Neutrophil (primary cell): ENCODE measurements at regions not wholly inside any gene's neighbourhood (a gene's known extent, or its start where the extent isn't known, plus 50 kb on each side); places are given as distances from the start of the nearest gene placed in this dataset.

Experiments
- H3K27ac ChIP-seq: fragments of 200-600 bp; sonication (generic); 2 replicates; pipeline ENCODE4 v1.5.1; 2016; ENCODE audit warnings: mild to moderate bottlenecking, moderate library complexity
- H3K27me3 ChIP-seq: fragments of 200-600 bp; sonication (generic); 2 replicates; pipeline ENCODE4 v1.6.0; 2016; ENCODE audit warnings: mild to moderate bottlenecking
- H3K36me3 ChIP-seq: fragments of 200-600 bp; sonication (generic); 2 replicates; pipeline ENCODE4 v1.5.1; 2017
- H3K4me1 ChIP-seq, 2 experiments: fragments of 200-600 bp in 1 of 2; sonication (generic) in 1 of 2; 1 replicate in 1 of 2; 2 replicates in 1 of 2; pipeline versions ENCODE4 v1.5.1 to v1.6.1; 2013 to 2016; ENCODE audit warnings: low read depth in 1 of 2, low read length in 1 of 2, mild to moderate bottlenecking in 1 of 2, moderate library complexity in 1 of 2; ENCODE audit not compliant: control insufficient read depth in 1 of 2, insufficient read depth in 1 of 2
- H3K4me3 ChIP-seq, 2 experiments: fragments of 200-600 bp in 1 of 2; sonication (generic) in 1 of 2; 1 replicate in 1 of 2; 2 replicates in 1 of 2; pipeline ENCODE4 v1.5.1; 2013 to 2016; ENCODE audit warnings: low read depth in 1 of 2, low read length in 1 of 2, mild to moderate bottlenecking in 1 of 2, moderate library complexity in 1 of 2
- H3K9me3 ChIP-seq: fragments of 200-600 bp; sonication (generic); 2 replicates; pipeline ENCODE4 v1.5.1; 2016
- TF ChIP-seq, protein P1 (sequence below): fragments of 200-600 bp; sonication (generic); IDR thresholded peaks from 2 replicates; pipeline ENCODE4 v1.5.1; 2016; ENCODE audit warnings: antibody characterized with exemption

DNA sequence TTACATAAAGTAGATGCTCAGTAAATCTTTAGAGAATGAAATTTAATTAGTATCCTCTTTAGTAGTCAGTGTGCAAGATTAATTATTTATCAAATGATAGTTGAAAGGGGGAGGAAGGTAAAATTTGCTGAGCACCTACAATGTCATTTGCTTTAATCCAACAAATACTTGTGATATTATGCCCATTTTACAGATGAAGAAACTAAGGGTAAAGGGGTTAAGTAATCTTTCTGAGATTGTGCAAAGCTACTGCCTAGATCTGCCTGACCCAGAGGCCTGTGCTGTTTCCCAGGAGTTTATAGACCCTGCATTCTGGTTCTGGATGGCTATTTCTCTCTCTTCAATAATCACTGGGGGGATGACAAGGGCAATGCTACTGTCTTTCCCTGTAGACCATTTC is 58.3 kb upstream of the BACH2 start:
- H3K9me3 ChIP-seq = no peaks in the 10 kb centered on the region
- H3K36me3 ChIP-seq = no peaks in the 10 kb centered on the region
- peaks cover 24 to 26% of the 10 kb centered on the region in 2 experiments for H3K4me1 ChIP-seq
- H3K27ac ChIP-seq = no peak overlapping the region
- TF ChIP-seq, protein P1, sequence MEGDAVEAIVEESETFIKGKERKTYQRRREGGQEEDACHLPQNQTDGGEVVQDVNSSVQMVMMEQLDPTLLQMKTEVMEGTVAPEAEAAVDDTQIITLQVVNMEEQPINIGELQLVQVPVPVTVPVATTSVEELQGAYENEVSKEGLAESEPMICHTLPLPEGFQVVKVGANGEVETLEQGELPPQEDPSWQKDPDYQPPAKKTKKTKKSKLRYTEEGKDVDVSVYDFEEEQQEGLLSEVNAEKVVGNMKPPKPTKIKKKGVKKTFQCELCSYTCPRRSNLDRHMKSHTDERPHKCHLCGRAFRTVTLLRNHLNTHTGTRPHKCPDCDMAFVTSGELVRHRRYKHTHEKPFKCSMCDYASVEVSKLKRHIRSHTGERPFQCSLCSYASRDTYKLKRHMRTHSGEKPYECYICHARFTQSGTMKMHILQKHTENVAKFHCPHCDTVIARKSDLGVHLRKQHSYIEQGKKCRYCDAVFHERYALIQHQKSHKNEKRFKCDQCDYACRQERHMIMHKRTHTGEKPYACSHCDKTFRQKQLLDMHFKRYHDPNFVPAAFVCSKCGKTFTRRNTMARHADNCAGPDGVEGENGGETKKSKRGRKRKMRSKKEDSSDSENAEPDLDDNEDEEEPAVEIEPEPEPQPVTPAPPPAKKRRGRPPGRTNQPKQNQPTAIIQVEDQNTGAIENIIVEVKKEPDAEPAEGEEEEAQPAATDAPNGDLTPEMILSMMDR = no peak
- no peak overlapping the region for H3K4me3 ChIP-seq
- no peaks in the 10 kb centered on the region for H3K27me3 ChIP-seq

DNA sequence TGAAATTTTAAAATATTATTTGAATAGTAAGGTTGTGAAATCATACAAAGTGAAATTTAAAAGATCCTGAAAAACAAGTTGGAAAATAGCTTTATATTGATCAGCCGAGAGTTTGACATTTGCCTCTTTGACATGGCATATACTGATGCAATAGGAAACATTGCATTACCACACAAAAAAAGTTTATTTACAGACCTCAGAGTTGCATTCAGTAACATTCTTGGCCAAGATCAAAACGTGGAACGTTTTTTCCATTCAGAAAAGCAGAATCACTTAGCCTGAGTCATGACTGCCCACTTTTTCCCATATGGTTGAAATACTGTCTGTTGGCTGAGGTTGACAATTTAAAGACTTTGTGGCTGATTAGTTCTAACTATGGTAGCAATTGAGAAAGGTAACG is 55.1 kb upstream of the BACH2 start:
- Histone ChIP-seq H3K36me3 (no peaks in the 10 kb centered on the region), H3K4me3 (no peak overlapping the region), H3K4me1 (peaks cover 24 to 28% of the 10 kb centered on the region in 2 experiments), H3K27me3 (peaks cover 3% of the 10 kb centered on the region), H3K9me3 (no peaks in the 10 kb centered on the region), H3K27ac (peak overlapping the region; percentile 88)
- TF ChIP-seq, protein P1 = no peak

DNA sequence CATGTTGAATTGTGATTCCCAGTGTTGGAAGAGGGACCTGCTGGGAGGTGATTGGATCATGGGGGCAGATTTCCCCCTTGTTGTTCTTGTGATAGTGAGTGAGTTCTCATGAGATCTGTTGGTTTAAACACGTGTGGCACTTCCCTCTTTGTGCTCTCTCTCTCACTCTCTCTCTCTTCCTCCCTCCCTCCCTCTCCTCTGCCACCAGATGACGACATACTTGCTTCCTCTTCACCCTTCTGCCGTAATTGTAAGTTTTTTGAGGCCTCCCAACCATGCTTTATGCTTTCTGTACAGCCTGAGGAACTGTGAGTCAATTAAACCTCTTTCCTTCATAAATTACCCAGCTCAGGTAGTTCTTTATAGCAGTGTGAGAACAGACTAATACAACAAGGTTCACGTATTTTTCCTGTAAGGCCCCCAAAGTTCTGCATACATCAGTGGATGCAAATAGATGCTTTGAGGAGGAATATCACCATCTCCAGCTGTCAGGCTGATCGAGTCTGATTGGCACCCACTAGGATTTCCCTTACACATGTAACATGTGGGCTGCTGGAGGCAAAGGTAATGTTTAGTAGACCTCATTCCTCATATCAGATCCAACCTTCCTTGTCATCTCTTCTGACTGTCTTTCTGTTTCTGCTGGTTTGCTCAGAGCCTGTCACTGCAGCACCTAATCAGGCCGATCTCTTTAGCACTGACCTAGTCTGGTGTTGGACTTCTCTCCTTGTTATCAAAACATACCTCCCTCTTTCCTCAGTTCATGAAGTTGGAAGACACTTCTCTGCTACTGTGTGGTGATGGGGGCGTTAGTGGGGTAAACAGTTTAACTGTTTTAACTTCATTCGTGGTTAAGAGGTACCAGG is 54.3 kb upstream of the BACH2 start:
- H3K36me3 ChIP-seq = no peaks in the 10 kb centered on the region
- peaks cover 8% of the 10 kb centered on the region for H3K27me3 ChIP-seq
- TF ChIP-seq, protein P1 = no peak
- H3K4me3 ChIP-seq = peak overlapping the region; percentile 2 to 20
- no peaks in the 10 kb centered on the region for H3K9me3 ChIP-seq
- peaks cover 24 to 28% of the 10 kb centered on the region in 2 experiments for H3K4me1 ChIP-seq
- peak overlapping the region; percentile 88 for H3K27ac ChIP-seq

DNA sequence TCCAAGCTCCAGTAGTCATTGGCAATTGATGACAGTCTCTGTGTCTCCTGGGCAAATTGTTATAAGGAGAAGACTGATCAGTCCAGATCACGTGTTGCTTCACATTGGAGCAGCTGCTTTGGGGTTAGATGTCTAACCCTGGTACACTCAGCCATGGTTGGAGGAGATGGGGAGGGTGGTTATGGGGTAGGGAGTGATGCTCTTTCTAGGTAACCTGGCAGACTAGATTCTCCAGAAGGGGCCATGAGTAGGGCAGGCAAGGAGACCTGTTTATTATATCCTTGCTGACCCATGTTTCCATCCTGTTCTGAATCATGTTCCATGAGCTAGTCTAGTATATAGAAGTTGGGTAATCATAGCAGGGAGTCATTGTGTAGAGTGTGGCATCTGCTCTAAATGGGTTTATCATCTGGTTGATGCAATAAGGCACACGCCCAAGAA is 50.8 kb upstream of the BACH2 start:
- Histone ChIP-seq H3K4me3 (no peak overlapping the region), H3K4me1 (peaks cover 24 to 26% of the 10 kb centered on the region in 2 experiments), H3K27me3 (peaks cover 23% of the 10 kb centered on the region), H3K9me3 (no peaks in the 10 kb centered on the region), H3K27ac (no peak overlapping the region), H3K36me3 (no peaks in the 10 kb centered on the region)
- TF ChIP-seq, protein P1 = no peak

DNA sequence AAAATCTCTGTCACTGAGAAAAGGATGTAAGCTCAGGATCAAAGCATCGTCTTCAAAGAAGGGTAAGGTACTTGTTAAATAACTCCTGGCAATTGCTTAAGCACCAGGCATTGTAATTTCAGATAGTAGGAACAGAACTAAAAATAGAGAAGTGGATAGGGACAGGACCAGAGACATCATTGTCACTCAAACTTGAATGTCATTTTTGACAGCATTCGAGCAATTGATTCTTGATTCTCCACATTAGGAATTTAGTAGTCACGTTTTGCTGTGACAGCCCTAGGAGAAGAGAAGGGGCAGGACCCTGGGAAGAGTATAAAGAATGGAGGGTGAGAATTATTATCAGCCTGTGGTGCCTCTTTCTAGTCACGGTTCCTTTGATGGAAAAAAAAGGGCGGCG is 50.1 kb upstream of the BACH2 start:
- TF ChIP-seq, protein P1 = no peak
- Histone ChIP-seq H3K36me3 (no peaks in the 10 kb centered on the region), H3K27ac (no peak overlapping the region), H3K27me3 (peaks cover 23% of the 10 kb centered on the region), H3K4me3 (no peak overlapping the region), H3K4me1 (peaks cover 18 to 19% of the 10 kb centered on the region in 2 experiments), H3K9me3 (no peaks in the 10 kb centered on the region)
